Activated CD8-positive, alpha-beta memory T cell treated with anti-CD3 and anti-CD28 coated beads, Interleukin-2, amount 50 U/mL, for 1 hour (primary cell): ENCODE measurements at regions not wholly inside any gene's neighbourhood (a gene's known extent, or its start where the extent isn't known, plus 50 kb on each side); places are given as distances from the start of the nearest gene placed in this dataset.

Experiments
- DNase-seq: peaks from one replicate; pipeline ENCODE4 v3.0.0-alpha.2; 2020; ENCODE audit errors: extremely low read depth

GRCh38 chr11:45440111-45440510 lies 154.0 kb upstream of the SYT13 start:
- no peak for DNase-seq

DNA sequence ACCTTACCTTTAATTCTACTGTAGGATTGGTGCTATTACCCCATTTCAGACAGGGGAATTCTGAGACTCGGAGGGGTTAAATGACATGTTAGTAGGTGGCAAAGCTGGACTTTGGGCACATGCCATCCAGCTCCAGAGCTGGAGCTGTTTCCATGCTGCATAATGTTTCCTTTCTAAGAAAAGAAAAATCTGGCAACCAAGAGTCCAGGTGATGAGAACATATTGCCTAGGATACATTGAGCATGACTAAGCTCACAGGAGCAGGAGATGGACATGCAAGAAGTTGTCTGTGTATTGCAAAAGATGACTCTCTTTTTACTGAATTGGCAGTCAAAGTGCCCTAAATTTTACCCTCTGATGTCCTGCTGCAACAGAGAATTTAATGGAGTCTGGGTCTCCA lies 150.8 kb upstream of the SYT13 start:
- DNase-seq: no peak

DNA sequence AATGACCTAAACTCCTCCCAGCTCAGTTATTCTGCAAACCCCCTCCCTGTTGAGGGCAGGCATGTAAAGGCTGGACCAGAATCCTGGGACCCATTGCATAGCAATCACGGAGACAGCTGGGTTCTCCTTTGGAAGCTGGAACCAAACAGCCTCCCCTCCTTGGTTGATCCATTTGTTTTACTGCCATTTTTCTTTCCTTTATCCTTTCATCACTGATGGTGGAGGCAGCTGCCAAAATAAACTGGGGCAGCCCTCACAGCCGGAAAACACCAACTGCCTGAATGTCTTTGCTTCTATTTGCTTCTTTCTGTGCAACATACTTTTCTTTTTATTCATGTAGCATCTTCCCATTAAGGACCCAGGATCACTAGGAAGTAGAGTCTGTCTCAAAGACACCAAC lies 150.0 kb upstream of the SYT13 start:
- no peak for DNase-seq

- no peak for DNase-seq
These were observed 149.6 kb upstream of the SYT13 start for GRCh38 chr11:45435706-45436105.

GRCh38 chr11:45432910-45433309 lies 146.8 kb upstream of the SYT13 start:
- no peak for DNase-seq

- no peak for DNase-seq
These were observed 146.0 kb upstream of the SYT13 start for GRCh38 chr11:45432100-45432499.

- DNase-seq: no peak
These were observed 145.2 kb upstream of the SYT13 start for GRCh38 chr11:45431046-45432018.

GRCh38 chr11:45430361-45430760 lies 144.2 kb upstream of the SYT13 start:
- no peak for DNase-seq

DNA sequence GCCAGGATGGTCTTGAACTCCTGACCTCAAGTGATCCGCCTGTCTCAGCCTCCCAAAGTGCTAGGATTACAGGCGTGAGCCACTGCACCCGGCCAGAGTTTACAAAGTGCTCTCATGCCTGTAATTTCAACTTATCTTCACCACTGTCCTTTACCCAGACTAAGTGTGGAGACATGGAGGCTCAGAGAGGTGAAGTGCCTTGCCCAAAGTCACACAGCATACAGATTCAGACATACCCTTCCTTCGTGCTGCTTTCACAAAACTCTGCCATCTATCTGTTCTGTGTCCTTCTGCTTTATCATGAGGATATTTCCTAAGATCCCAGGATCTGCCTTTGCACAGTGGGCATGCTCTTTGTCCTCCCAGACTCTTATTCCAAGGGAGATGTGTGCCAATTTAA lies 143.6 kb upstream of the SYT13 start:
- DNase-seq: no peak

- DNase-seq: no peak
These were observed 142.5 kb upstream of the SYT13 start for GRCh38 chr11:45428541-45429230.

- no peak for DNase-seq
These were observed 142.0 kb upstream of the SYT13 start for GRCh38 chr11:45428116-45428515.

GRCh38 chr11:45424411-45425180 lies 138.5 kb upstream of the SYT13 start:
- no peak for DNase-seq

DNA sequence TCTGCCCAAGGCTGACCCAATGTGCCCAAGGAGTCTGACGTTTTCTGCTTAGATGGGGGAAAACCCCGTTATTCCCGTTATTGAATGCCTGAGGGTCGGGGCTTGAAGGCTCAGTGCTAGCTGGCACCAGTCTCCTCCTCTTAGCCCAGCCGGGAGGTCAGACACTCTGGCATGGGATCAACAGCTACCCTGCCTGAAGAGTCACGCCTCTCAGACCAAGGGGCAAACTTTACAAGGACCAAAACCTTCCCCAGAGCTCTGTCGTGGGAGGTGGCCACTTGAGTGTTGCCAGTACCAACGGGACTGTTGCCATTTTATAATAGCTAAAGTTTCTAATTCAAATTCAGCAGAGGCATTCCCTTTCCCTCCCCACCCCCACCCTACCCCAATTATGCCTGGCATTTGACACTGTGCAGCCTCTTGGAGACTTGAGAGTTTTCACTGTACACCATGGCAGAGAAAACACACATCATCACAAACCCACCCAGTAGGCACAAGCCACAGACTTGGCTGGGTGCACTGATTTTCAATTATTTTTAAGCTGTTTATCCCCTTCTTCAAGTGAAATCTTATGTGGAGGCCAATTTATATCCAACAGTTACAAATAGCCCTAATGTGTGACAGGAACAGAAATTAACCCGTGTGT lies 137.5 kb upstream of the SYT13 start:
- no peak for DNase-seq

- no peak for DNase-seq
These were observed 136.9 kb upstream of the SYT13 start for GRCh38 chr11:45423036-45423435.

GRCh38 chr11:45414088-45414487 lies 127.9 kb upstream of the SYT13 start:
- DNase-seq: no peak

DNA sequence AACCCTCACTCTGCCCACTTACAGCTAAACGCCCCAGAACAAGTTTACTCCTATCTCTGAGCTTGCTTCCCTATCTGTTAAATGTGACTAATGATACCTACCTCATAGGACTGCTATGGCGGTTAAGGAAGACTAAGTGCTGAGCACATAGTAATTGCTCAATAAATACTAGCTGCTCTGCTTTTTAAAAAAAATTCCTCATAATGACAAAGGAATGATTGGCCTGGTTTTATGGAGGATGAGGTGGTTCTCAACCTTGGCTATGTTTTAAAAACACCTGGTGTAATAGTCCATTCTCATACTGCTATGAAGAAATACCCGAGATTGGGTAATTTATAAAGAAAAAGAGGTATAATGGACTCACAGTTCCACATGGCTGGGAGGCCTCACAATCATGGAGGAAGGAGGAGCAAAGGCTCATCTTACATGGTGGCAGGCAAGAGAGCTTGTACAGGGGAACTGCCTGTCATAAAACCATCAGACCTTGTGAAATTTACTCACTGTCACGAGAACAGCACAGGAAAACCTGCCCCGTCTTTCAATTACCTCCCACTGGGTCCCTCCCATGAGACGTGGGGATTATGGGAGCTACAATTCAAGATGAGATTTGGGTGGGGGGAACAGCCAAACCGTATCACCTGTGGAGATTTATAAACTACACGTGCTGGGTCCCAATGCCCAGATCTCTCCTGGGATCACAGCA lies 127.2 kb upstream of the SYT13 start:
- DNase-seq: no peak

- DNase-seq: no peak
These were observed 126.4 kb upstream of the SYT13 start for GRCh38 chr11:45412521-45412920.

- DNase-seq: no peak
These were observed 125.9 kb upstream of the SYT13 start for GRCh38 chr11:45412051-45412471.

GRCh38 chr11:45411228-45411946 lies 125.2 kb upstream of the SYT13 start:
- no peak for DNase-seq
